Gastrocnemius medialis (tissue), 4 donors: ENCODE measurements at regions not wholly inside any gene's neighbourhood (a gene's known extent, or its start where the extent isn't known, plus 50 kb on each side); places are given as distances from the start of the nearest gene placed in this dataset.

ENCODE experiments used
- ATAC-seq, 2 donors: fragments of 150-250 bp; one replicate each; pipeline ENCODE4 v1.9.1; 2016
- DNase-seq, 2 donors: peaks; one replicate each; pipeline ENCODE4 v3.0.0-alpha.2; 2019
- H3K27ac ChIP-seq, 4 donors: fragments of 200-600 bp; sonication (generic); 1 replicate in 1 of 4; 2 replicates in 3 of 4; pipeline ENCODE4 v1.5.1; 2016 to 2018; ENCODE audit warnings: mild to moderate bottlenecking in 2 of 4, moderate library complexity in 1 of 4
- H3K27me3 ChIP-seq, 3 donors: fragments of 200-600 bp; sonication (generic) in 2 of 3; 1 replicate in 1 of 3; 2 replicates in 2 of 3; pipeline versions ENCODE4 v1.5.1 to v1.6.0; 2016 to 2019; ENCODE audit warnings: mild to moderate bottlenecking in 1 of 3, moderate library complexity in 1 of 3
- H3K36me3 ChIP-seq, 2 donors: fragments of 200-600 bp; sonication (generic) in 1 of 2; one replicate each; pipeline ENCODE4 v1.5.1; 2017 to 2018
- H3K4me1 ChIP-seq, 2 donors: fragments of 200-600 bp; sonication (generic) in 1 of 2; one replicate each; pipeline ENCODE4 v1.5.1; 2016 to 2017; ENCODE audit warnings: mild to moderate bottlenecking in 2 of 2
- H3K4me3 ChIP-seq, 4 donors: fragments of 200-600 bp; sonication (generic) in 3 of 4; 1 replicate in 1 of 4; 2 replicates in 3 of 4; pipeline ENCODE4 v1.5.1; 2016 to 2019; ENCODE audit warnings: mild to moderate bottlenecking in 2 of 4
- H3K9me3 ChIP-seq, 3 donors: fragments of 200-600 bp; sonication (generic) in 2 of 3; 1 replicate in 1 of 3; 2 replicates in 2 of 3; pipeline ENCODE4 v1.5.1; 2016 to 2019
- CTCF ChIP-seq, 5 experiments: fragments of 450-650 bp in 3 of 5; fragments of 200-600 bp in 2 of 5; sonication (generic) in 2 of 5; IDR thresholded peaks in 4 of 5; conservative IDR thresholded peaks in 1 of 5; 1 replicate in 4 of 5; 2 replicates in 1 of 5; pipeline ENCODE4 v1.5.1; 2016 to 2019; ENCODE audit warnings: antibody characterized with exemption in 5 of 5, mild to moderate bottlenecking in 3 of 5, moderate library complexity in 3 of 5
- POLR2A ChIP-seq, 2 donors: fragments of 450-650 bp; IDR thresholded peaks; one replicate each; pipeline ENCODE4 v1.6.1; 2017; ENCODE audit warnings: antibody characterized with exemption in 2 of 2, mild to moderate bottlenecking in 2 of 2, moderate library complexity in 2 of 2
- in situ Hi-C, 4 donors: fragments of 200-750 bp; cut with MboI; loops; one replicate each; pipeline versions ENCODE4 v1.15.0 to v1.8.0; 2017; ENCODE audit warnings: low sequenced_read_pairs in 4 of 4
- intact Hi-C: fragments of 100-400 bp; cut with DNase I; formaldehyde crosslinking; loops from one replicate; pipeline ENCODE4 v1.15.1; 2023; ENCODE audit warnings: low total_unique reads

- DNase-seq (no peak), ATAC-seq (no peak)
- no peak overlapping the region for H3K27ac ChIP-seq
- no peaks in the 10 kb centered on the region for H3K27me3 ChIP-seq
- in situ Hi-C loops, result no loop called here
- H3K36me3 ChIP-seq, result no peaks in the 10 kb centered on the region
- H3K4me1 ChIP-seq, result no peaks in the 10 kb centered on the region
- H3K4me3 ChIP-seq, result no peak overlapping the region
- TF ChIP-seq CTCF (IDR thresholded peaks at IDR 0.05 in 4 of 5, conservative IDR thresholded peaks at IDR 0.05 in 1 of 5), result no peak
- TF ChIP-seq POLR2A (IDR thresholded peaks at IDR 0.05), result no peak
- H3K9me3 ChIP-seq, result no peaks in the 10 kb centered on the region
- intact Hi-C loops, result no loop called here
These were observed 1018.3 kb downstream of the ZPLD1 start for GRCh38 chr3:103453152-103453551.

- Histone ChIP-seq H3K27ac (no peak overlapping the region), H3K4me3 (no peak overlapping the region), H3K27me3 (no peaks in the 10 kb centered on the region), H3K9me3 (no peaks in the 10 kb centered on the region), H3K36me3 (no peaks in the 10 kb centered on the region), H3K4me1 (no peaks in the 10 kb centered on the region)
- intact Hi-C loops, result no loop called here
- in situ Hi-C loops, result no loop called here
- ATAC-seq (no peak), DNase-seq (no peak)
- TF ChIP-seq POLR2A (IDR thresholded peaks at IDR 0.05) (no peak), CTCF (IDR thresholded peaks at IDR 0.05 in 4 of 5, conservative IDR thresholded peaks at IDR 0.05 in 1 of 5) (no peak)
These were observed 1025.0 kb downstream of the ZPLD1 start for GRCh38 chr3:103459815-103460214.

- Histone ChIP-seq H3K9me3 (no peaks in the 10 kb centered on the region), H3K4me3 (no peak overlapping the region), H3K4me1 (no peaks in the 10 kb centered on the region), H3K27me3 (no peaks in the 10 kb centered on the region), H3K27ac (no peak overlapping the region), H3K36me3 (no peaks in the 10 kb centered on the region)
- intact Hi-C loops (no loop called here), in situ Hi-C loops (no loop called here)
- DNase-seq (no peak), ATAC-seq (no peak)
- TF ChIP-seq CTCF (IDR thresholded peaks at IDR 0.05 in 4 of 5, conservative IDR thresholded peaks at IDR 0.05 in 1 of 5), result no peak
- no peak for TF ChIP-seq POLR2A (IDR thresholded peaks at IDR 0.05)
These were observed 1035.7 kb downstream of the ZPLD1 start for GRCh38 chr3:103470498-103470897.

- Histone ChIP-seq H3K4me1 (no peaks in the 10 kb centered on the region), H3K36me3 (no peaks in the 10 kb centered on the region), H3K27me3 (no peaks in the 10 kb centered on the region), H3K4me3 (no peak overlapping the region), H3K9me3 (no peaks in the 10 kb centered on the region), H3K27ac (no peak overlapping the region)
- no peak for DNase-seq
- in situ Hi-C loops, result no loop called here
- ATAC-seq, result no peak
- TF ChIP-seq POLR2A (IDR thresholded peaks at IDR 0.05) (no peak), CTCF (IDR thresholded peaks at IDR 0.05 in 4 of 5, conservative IDR thresholded peaks at IDR 0.05 in 1 of 5) (no peak)
- intact Hi-C loops, result no loop called here
These were observed 1059.2 kb downstream of the ZPLD1 start for GRCh38 chr3:103494011-103494410.

- in situ Hi-C loops (no loop called here), intact Hi-C loops (no loop called here)
- H3K4me3 ChIP-seq, result no peak overlapping the region
- TF ChIP-seq CTCF (IDR thresholded peaks at IDR 0.05 in 4 of 5, conservative IDR thresholded peaks at IDR 0.05 in 1 of 5) (no peak), POLR2A (IDR thresholded peaks at IDR 0.05) (no peak)
- no peak for DNase-seq
- H3K9me3 ChIP-seq, result no peaks in the 10 kb centered on the region
- no peaks in the 10 kb centered on the region for H3K27me3 ChIP-seq
- no peak for ATAC-seq
- H3K36me3 ChIP-seq, result no peaks in the 10 kb centered on the region
- no peaks in the 10 kb centered on the region for H3K4me1 ChIP-seq
- no peak overlapping the region for H3K27ac ChIP-seq
These were observed 1059.7 kb downstream of the ZPLD1 start for GRCh38 chr3:103494512-103494911.
